SU-DHL-6 (cell line): ENCODE measurements at regions not wholly inside any gene's neighbourhood (a gene's known extent, or its start where the extent isn't known, plus 50 kb on each side); places are given as distances from the start of the nearest gene placed in this dataset.

Source experiments
- EZH2phosphoT487 ChIP-seq: fragments of 200-600 bp; sonication (generic), shearing (Covaris generic); conservative IDR thresholded peaks from 2 replicates; pipeline ENCODE4 v1.6.1; 2018; ENCODE audit warnings: mild to moderate bottlenecking, antibody characterized with exemption, low read length, moderate library complexity, mixed read lengths
- TF ChIP-seq, protein P1 (sequence below): fragments of 200-600 bp; sonication (generic); IDR thresholded peaks from one replicate; pipeline ENCODE4 v1.5.1; 2017; ENCODE audit warnings: antibody characterized with exemption, mild to moderate bottlenecking, low read length, moderate library complexity; ENCODE audit not compliant: insufficient read depth, poor library complexity, severe bottlenecking

DNA sequence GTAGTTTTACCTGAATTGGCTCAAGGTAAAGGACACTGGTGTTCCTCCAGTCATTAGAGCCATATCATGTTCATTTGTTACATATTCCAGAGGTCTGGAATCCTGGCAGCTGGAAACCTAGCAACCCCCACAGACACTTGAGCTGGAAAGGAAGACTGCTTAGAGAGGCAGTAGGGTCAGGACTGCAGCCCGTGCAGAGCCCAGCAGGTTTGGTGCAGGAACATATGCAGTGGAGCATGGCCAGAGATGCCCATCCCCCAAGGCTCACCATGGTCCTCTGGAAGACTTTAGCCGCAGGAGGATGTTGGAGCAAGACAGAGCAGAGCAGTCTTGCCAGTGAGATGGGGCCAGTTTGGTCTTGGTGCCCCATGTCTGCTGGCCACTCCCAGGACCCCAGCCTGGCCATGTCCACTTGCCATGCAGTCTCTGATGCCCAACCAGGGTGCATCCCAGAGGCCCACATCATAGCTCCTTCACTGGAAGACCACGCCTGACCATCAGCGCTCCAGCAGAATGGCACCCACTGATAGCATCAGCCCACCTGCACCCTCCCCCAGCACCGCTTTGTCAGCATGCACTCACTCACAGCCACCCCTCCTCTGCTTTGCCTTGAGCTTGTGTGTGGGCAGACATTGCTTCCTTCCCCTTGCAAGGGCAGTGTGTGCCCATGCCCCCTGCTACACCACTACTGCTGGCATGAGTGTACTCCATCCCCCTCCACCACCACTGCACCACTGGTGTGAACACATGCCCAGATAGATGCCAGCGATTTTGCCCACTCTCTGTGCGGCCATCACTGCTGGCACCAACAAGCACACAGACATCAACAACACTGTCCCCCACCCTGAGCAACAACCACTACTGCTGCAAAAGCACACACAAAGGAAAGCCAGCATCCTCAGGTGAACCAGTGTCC is 190.3 kb upstream of the SPOCK3 start:
- TF ChIP-seq, protein P1, sequence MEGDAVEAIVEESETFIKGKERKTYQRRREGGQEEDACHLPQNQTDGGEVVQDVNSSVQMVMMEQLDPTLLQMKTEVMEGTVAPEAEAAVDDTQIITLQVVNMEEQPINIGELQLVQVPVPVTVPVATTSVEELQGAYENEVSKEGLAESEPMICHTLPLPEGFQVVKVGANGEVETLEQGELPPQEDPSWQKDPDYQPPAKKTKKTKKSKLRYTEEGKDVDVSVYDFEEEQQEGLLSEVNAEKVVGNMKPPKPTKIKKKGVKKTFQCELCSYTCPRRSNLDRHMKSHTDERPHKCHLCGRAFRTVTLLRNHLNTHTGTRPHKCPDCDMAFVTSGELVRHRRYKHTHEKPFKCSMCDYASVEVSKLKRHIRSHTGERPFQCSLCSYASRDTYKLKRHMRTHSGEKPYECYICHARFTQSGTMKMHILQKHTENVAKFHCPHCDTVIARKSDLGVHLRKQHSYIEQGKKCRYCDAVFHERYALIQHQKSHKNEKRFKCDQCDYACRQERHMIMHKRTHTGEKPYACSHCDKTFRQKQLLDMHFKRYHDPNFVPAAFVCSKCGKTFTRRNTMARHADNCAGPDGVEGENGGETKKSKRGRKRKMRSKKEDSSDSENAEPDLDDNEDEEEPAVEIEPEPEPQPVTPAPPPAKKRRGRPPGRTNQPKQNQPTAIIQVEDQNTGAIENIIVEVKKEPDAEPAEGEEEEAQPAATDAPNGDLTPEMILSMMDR: no peak
- no peak for TF ChIP-seq EZH2phosphoT487
